ENCODE measurements at regions not wholly inside any gene's neighbourhood (a gene's known extent, or its start where the extent isn't known, plus 50 kb on each side); places are given as distances from the start of the nearest gene placed in this dataset.

- Histone ChIP-seq H2BK12ac (ENCODE audit: low read length) (no peak overlapping the region), H3K14ac (ENCODE audit: low read length) (no peak overlapping the region), H4K12ac (ENCODE audit: low read depth, low read length) (no peak overlapping the region), H4K8ac (ENCODE audit: low read depth, low read length) (no peak overlapping the region), H3K27me3 (ENCODE audit: insufficient read depth, low read length) (no peaks in the 10 kb centered on the region), H4K91ac (ENCODE audit: low read depth, low read length) (no peak overlapping the region), H3K4me2 (ENCODE audit: low read length) (no peak overlapping the region), H2BK120ac (ENCODE audit: insufficient read depth, low read length, poor library complexity) (no peak overlapping the region), H3K23ac (ENCODE audit: low read length) (no peak overlapping the region), H3K79me1 (ENCODE audit: low read length) (no peaks in the 10 kb centered on the region), H3K9ac (ENCODE audit: low read length) (no peak overlapping the region), H3K27ac (ENCODE audit: low read depth, low read length) (no peak overlapping the region), H3K4me3 (ENCODE audit: low read depth, low read length) (no peak overlapping the region), H3K79me2 (ENCODE audit: control insufficient read depth, insufficient read depth, low read length, poor library complexity) (no peaks in the 10 kb centered on the region), H2AK5ac (ENCODE audit: low read length) (no peak overlapping the region), H2AFZ (ENCODE audit: insufficient read depth, low read length, poor library complexity) (no peak overlapping the region), H3K4ac (ENCODE audit: low read depth, low read length) (no peak overlapping the region), H2BK5ac (ENCODE audit: low read depth, low read length, poor library complexity) (no peak overlapping the region), H3K9me3 (ENCODE audit: insufficient read depth, low read depth, low read length) (no peaks in the 10 kb centered on the region), H3K4me1 (ENCODE audit: control insufficient read depth in 1 of 2, insufficient read depth in 2 of 2, low read length in 2 of 2) (no peaks in the 10 kb centered on the region), H3K36me3 (ENCODE audit: control insufficient read depth in 1 of 2, insufficient read depth in 2 of 2, low read length in 2 of 2) (no peaks in the 10 kb centered on the region), H3K18ac (ENCODE audit: low read length) (no peak overlapping the region)
- no peak for DNase-seq
- WGBS (ENCODE audit: extremely low coverage, insufficient coverage, insufficient read length): no CpG with 5 or more reads among the region's 2 CpGs
Measured at GRCh38 chr4:96833831-96834230, 993.9 kb downstream of the PDHA2 start.

GRCh38 chr4:96835991-96836390 lies 996.1 kb downstream of the PDHA2 start:
- Histone ChIP-seq H3K79me1 (ENCODE audit: low read length) (no peaks in the 10 kb centered on the region), H2BK120ac (ENCODE audit: insufficient read depth, low read length, poor library complexity) (no peak overlapping the region), H3K4ac (ENCODE audit: low read depth, low read length) (no peak overlapping the region), H3K27me3 (ENCODE audit: insufficient read depth, low read length) (no peaks in the 10 kb centered on the region), H3K9ac (ENCODE audit: low read length) (no peak overlapping the region), H4K91ac (ENCODE audit: low read depth, low read length) (no peak overlapping the region), H3K14ac (ENCODE audit: low read length) (no peak overlapping the region), H3K27ac (ENCODE audit: low read depth, low read length) (no peak overlapping the region), H3K79me2 (ENCODE audit: control insufficient read depth, insufficient read depth, low read length, poor library complexity) (no peaks in the 10 kb centered on the region), H3K36me3 (ENCODE audit: control insufficient read depth in 1 of 2, insufficient read depth in 2 of 2, low read length in 2 of 2) (no peaks in the 10 kb centered on the region), H3K18ac (ENCODE audit: low read length) (no peak overlapping the region), H4K12ac (ENCODE audit: low read depth, low read length) (no peak overlapping the region), H2BK5ac (ENCODE audit: low read depth, low read length, poor library complexity) (no peak overlapping the region), H2AFZ (ENCODE audit: insufficient read depth, low read length, poor library complexity) (no peak overlapping the region), H2AK5ac (ENCODE audit: low read length) (no peak overlapping the region), H3K4me3 (ENCODE audit: low read depth, low read length) (no peak overlapping the region), H3K23ac (ENCODE audit: low read length) (no peak overlapping the region), H2BK12ac (ENCODE audit: low read length) (no peak overlapping the region), H3K4me1 (ENCODE audit: control insufficient read depth in 1 of 2, insufficient read depth in 2 of 2, low read length in 2 of 2) (no peaks in the 10 kb centered on the region), H3K4me2 (ENCODE audit: low read length) (no peak overlapping the region), H3K9me3 (ENCODE audit: insufficient read depth, low read depth, low read length) (no peaks in the 10 kb centered on the region), H4K8ac (ENCODE audit: low read depth, low read length) (no peak overlapping the region)
- WGBS (ENCODE audit: extremely low coverage, insufficient coverage, insufficient read length): no CpG with 5 or more reads among the region's 3 CpGs
- DNase-seq: no peak

- Histone ChIP-seq H3K9me3 (ENCODE audit: insufficient read depth, low read depth, low read length) (no peaks in the 10 kb centered on the region), H3K27me3 (ENCODE audit: insufficient read depth, low read length) (no peaks in the 10 kb centered on the region), H3K18ac (ENCODE audit: low read length) (no peak overlapping the region), H2AK5ac (ENCODE audit: low read length) (no peak overlapping the region), H4K91ac (ENCODE audit: low read depth, low read length) (no peak overlapping the region), H3K4ac (ENCODE audit: low read depth, low read length) (no peak overlapping the region), H3K4me1 (ENCODE audit: control insufficient read depth in 1 of 2, insufficient read depth in 2 of 2, low read length in 2 of 2) (no peaks in the 10 kb centered on the region), H2AFZ (ENCODE audit: insufficient read depth, low read length, poor library complexity) (no peak overlapping the region), H3K14ac (ENCODE audit: low read length) (no peak overlapping the region), H3K79me2 (ENCODE audit: control insufficient read depth, insufficient read depth, low read length, poor library complexity) (no peaks in the 10 kb centered on the region), H3K27ac (ENCODE audit: low read depth, low read length) (no peak overlapping the region), H3K79me1 (ENCODE audit: low read length) (no peaks in the 10 kb centered on the region), H3K4me3 (ENCODE audit: low read depth, low read length) (no peak overlapping the region), H3K4me2 (ENCODE audit: low read length) (no peak overlapping the region), H2BK12ac (ENCODE audit: low read length) (no peak overlapping the region), H2BK5ac (ENCODE audit: low read depth, low read length, poor library complexity) (no peak overlapping the region), H2BK120ac (ENCODE audit: insufficient read depth, low read length, poor library complexity) (no peak overlapping the region), H3K23ac (ENCODE audit: low read length) (no peak overlapping the region), H3K36me3 (ENCODE audit: control insufficient read depth in 1 of 2, insufficient read depth in 2 of 2, low read length in 2 of 2) (no peaks in the 10 kb centered on the region), H4K12ac (ENCODE audit: low read depth, low read length) (no peak overlapping the region), H4K8ac (ENCODE audit: low read depth, low read length) (no peak overlapping the region), H3K9ac (ENCODE audit: low read length) (no peak overlapping the region)
- no peak for DNase-seq
- WGBS (ENCODE audit: extremely low coverage, insufficient coverage, insufficient read length): no CpG with 5 or more reads among the region's 2 CpGs
Measured at GRCh38 chr4:96839441-96839840, 999.5 kb downstream of the PDHA2 start.

GRCh38 chr4:96841801-96842200 lies 1001.9 kb downstream of the PDHA2 start:
- no CpG with 5 or more reads among the region's 2 CpGs for WGBS (ENCODE audit: extremely low coverage, insufficient coverage, insufficient read length)
- Histone ChIP-seq H2AFZ (ENCODE audit: insufficient read depth, low read length, poor library complexity) (no peak overlapping the region), H3K27ac (ENCODE audit: low read depth, low read length) (no peak overlapping the region), H3K9me3 (ENCODE audit: insufficient read depth, low read depth, low read length) (no peaks in the 10 kb centered on the region), H3K4me2 (ENCODE audit: low read length) (no peak overlapping the region), H2BK5ac (ENCODE audit: low read depth, low read length, poor library complexity) (no peak overlapping the region), H3K4me1 (ENCODE audit: control insufficient read depth in 1 of 2, insufficient read depth in 2 of 2, low read length in 2 of 2) (no peaks in the 10 kb centered on the region), H3K36me3 (ENCODE audit: control insufficient read depth in 1 of 2, insufficient read depth in 2 of 2, low read length in 2 of 2) (no peaks in the 10 kb centered on the region), H3K14ac (ENCODE audit: low read length) (no peak overlapping the region), H3K4me3 (ENCODE audit: low read depth, low read length) (no peak overlapping the region), H3K79me1 (ENCODE audit: low read length) (no peaks in the 10 kb centered on the region), H3K79me2 (ENCODE audit: control insufficient read depth, insufficient read depth, low read length, poor library complexity) (no peaks in the 10 kb centered on the region), H4K12ac (ENCODE audit: low read depth, low read length) (no peak overlapping the region), H4K8ac (ENCODE audit: low read depth, low read length) (no peak overlapping the region), H2BK120ac (ENCODE audit: insufficient read depth, low read length, poor library complexity) (no peak overlapping the region), H3K9ac (ENCODE audit: low read length) (no peak overlapping the region), H3K27me3 (ENCODE audit: insufficient read depth, low read length) (no peaks in the 10 kb centered on the region), H3K23ac (ENCODE audit: low read length) (no peak overlapping the region), H2BK12ac (ENCODE audit: low read length) (no peak overlapping the region), H4K91ac (ENCODE audit: low read depth, low read length) (no peak overlapping the region), H3K18ac (ENCODE audit: low read length) (no peak overlapping the region), H2AK5ac (ENCODE audit: low read length) (no peak overlapping the region), H3K4ac (ENCODE audit: low read depth, low read length) (no peak overlapping the region)
- DNase-seq: no peak

Data from trophoblast cell (in vitro differentiated cells and primary cell).